Skeletal muscle tissue (tissue), 3 donors: ENCODE measurements at regions not wholly inside any gene's neighbourhood (a gene's known extent, or its start where the extent isn't known, plus 50 kb on each side); places are given as distances from the start of the nearest gene placed in this dataset.

ENCODE experiments used
- H3K27ac ChIP-seq: one replicate; pipeline ENCODE4 v1.7.0; 2013; ENCODE audit warnings: mild to moderate bottlenecking, low read depth, low read length, inconsistent platforms
- H3K27me3 ChIP-seq, 3 donors: one replicate each; pipeline ENCODE4 v1.7.0; 2013; ENCODE audit warnings: low read length in 3 of 3; ENCODE audit not compliant: control insufficient read depth in 3 of 3, insufficient read depth in 3 of 3
- H3K36me3 ChIP-seq, 3 donors: one replicate each; pipeline ENCODE4 v1.7.0; 2013; ENCODE audit warnings: low read length in 3 of 3; ENCODE audit not compliant: control insufficient read depth in 3 of 3, insufficient read depth in 3 of 3
- H3K4me1 ChIP-seq, 3 donors: one replicate each; pipeline ENCODE4 v1.7.0; 2013; ENCODE audit warnings: low read length in 3 of 3, mild to moderate bottlenecking in 3 of 3; ENCODE audit not compliant: control insufficient read depth in 3 of 3, insufficient read depth in 3 of 3
- H3K4me3 ChIP-seq, 3 donors: one replicate each; pipeline ENCODE4 v1.7.0; 2013; ENCODE audit warnings: low read length in 3 of 3
- H3K9ac ChIP-seq, 3 donors: one replicate each; pipeline ENCODE4 v1.7.0; 2013; ENCODE audit warnings: low read length in 3 of 3, mild to moderate bottlenecking in 3 of 3, moderate library complexity in 2 of 3, low read depth in 1 of 3
- H3K9me3 ChIP-seq, 3 donors: one replicate each; pipeline ENCODE4 v1.7.0; 2013; ENCODE audit warnings: low read length in 3 of 3; ENCODE audit not compliant: control insufficient read depth in 3 of 3
- donor health status: Osteomylitis.

- no peak overlapping the region for H3K27ac ChIP-seq
These were observed 532.4 kb upstream of the GBE1 start for GRCh38 chr3:82293867-82294266.

GRCh38 chr3:82293435-82293834 is 532.0 kb upstream of the GBE1 start:
- H3K27ac ChIP-seq, result no peak overlapping the region
- no peaks in the 10 kb centered on the region for H3K9me3 ChIP-seq
- no peaks in the 10 kb centered on the region for H3K36me3 ChIP-seq
- H3K27me3 ChIP-seq, result no peaks in the 10 kb centered on the region
- no peak overlapping the region for H3K4me3 ChIP-seq
- no peaks in the 10 kb centered on the region for H3K4me1 ChIP-seq
- no peak overlapping the region for H3K9ac ChIP-seq

More at GRCh38 chr3:82293867-82294266, 532.4 kb upstream of the GBE1 start:
- no peaks in the 10 kb centered on the region for H3K4me1 ChIP-seq
- H3K9me3 ChIP-seq, result no peaks in the 10 kb centered on the region
- no peaks in the 10 kb centered on the region for H3K27me3 ChIP-seq
- no peak overlapping the region for H3K9ac ChIP-seq
- H3K36me3 ChIP-seq, result no peaks in the 10 kb centered on the region
- no peak overlapping the region for H3K4me3 ChIP-seq

GRCh38 chr3:82287562-82287961 is 526.1 kb upstream of the GBE1 start:
- Histone ChIP-seq H3K9ac (no peak overlapping the region), H3K4me1 (no peaks in the 10 kb centered on the region), H3K4me3 (no peak overlapping the region), H3K27ac (no peak overlapping the region), H3K9me3 (no peaks in the 10 kb centered on the region), H3K36me3 (no peaks in the 10 kb centered on the region), H3K27me3 (no peaks in the 10 kb centered on the region)

- H3K4me1 ChIP-seq, result no peaks in the 10 kb centered on the region
- no peak overlapping the region for H3K4me3 ChIP-seq
- H3K9ac ChIP-seq, result no peak overlapping the region
- H3K27ac ChIP-seq, result no peak overlapping the region
- H3K9me3 ChIP-seq, result no peaks in the 10 kb centered on the region
- H3K27me3 ChIP-seq, result no peaks in the 10 kb centered on the region
- H3K36me3 ChIP-seq, result no peaks in the 10 kb centered on the region
These were observed 519.8 kb upstream of the GBE1 start for GRCh38 chr3:82281205-82281604.

GRCh38 chr3:82276992-82277391 is 515.5 kb upstream of the GBE1 start:
- no peak overlapping the region for H3K4me3 ChIP-seq
- H3K9me3 ChIP-seq, result no peaks in the 10 kb centered on the region
- H3K4me1 ChIP-seq, result no peaks in the 10 kb centered on the region
- H3K27me3 ChIP-seq, result no peaks in the 10 kb centered on the region
- no peak overlapping the region for H3K9ac ChIP-seq
- H3K36me3 ChIP-seq, result no peaks in the 10 kb centered on the region
- no peak overlapping the region for H3K27ac ChIP-seq

- H3K9ac ChIP-seq, result no peak overlapping the region
- H3K4me1 ChIP-seq, result no peaks in the 10 kb centered on the region
- no peaks in the 10 kb centered on the region for H3K27me3 ChIP-seq
- H3K36me3 ChIP-seq, result no peaks in the 10 kb centered on the region
- no peaks in the 10 kb centered on the region for H3K9me3 ChIP-seq
- H3K4me3 ChIP-seq, result no peak overlapping the region
- no peak overlapping the region for H3K27ac ChIP-seq
These were observed 513.5 kb upstream of the GBE1 start for GRCh38 chr3:82274897-82275296.

- H3K4me3 ChIP-seq, result no peak overlapping the region
- H3K4me1 ChIP-seq, result no peaks in the 10 kb centered on the region
- no peaks in the 10 kb centered on the region for H3K36me3 ChIP-seq
- no peaks in the 10 kb centered on the region for H3K27me3 ChIP-seq
- H3K9ac ChIP-seq, result no peak overlapping the region
- no peak overlapping the region for H3K27ac ChIP-seq
- H3K9me3 ChIP-seq, result peaks cover 0 to 3% (median 0%) of the 10 kb centered on the region in 3 donors
These were observed 504.3 kb upstream of the GBE1 start for GRCh38 chr3:82265747-82266146.

GRCh38 chr3:82262193-82262592 is 500.7 kb upstream of the GBE1 start:
- no peaks in the 10 kb centered on the region for H3K9me3 ChIP-seq

GRCh38 chr3:82261637-82262036 is 500.2 kb upstream of the GBE1 start:
- H3K9ac ChIP-seq, result no peak overlapping the region
- H3K4me1 ChIP-seq, result no peaks in the 10 kb centered on the region
- no peaks in the 10 kb centered on the region for H3K27me3 ChIP-seq
- H3K27ac ChIP-seq, result no peak overlapping the region
- no peaks in the 10 kb centered on the region for H3K36me3 ChIP-seq
- H3K9me3 ChIP-seq, result no peaks in the 10 kb centered on the region
- H3K4me3 ChIP-seq, result no peak overlapping the region

More at GRCh38 chr3:82262193-82262592, 500.7 kb upstream of the GBE1 start:
- H3K36me3 ChIP-seq, result no peaks in the 10 kb centered on the region
- H3K4me3 ChIP-seq, result no peak overlapping the region
- no peaks in the 10 kb centered on the region for H3K27me3 ChIP-seq
- no peak overlapping the region for H3K9ac ChIP-seq
- H3K4me1 ChIP-seq, result no peaks in the 10 kb centered on the region
- no peak overlapping the region for H3K27ac ChIP-seq

- Histone ChIP-seq H3K27ac (no peak overlapping the region), H3K36me3 (no peaks in the 10 kb centered on the region), H3K27me3 (no peaks in the 10 kb centered on the region), H3K9me3 (no peaks in the 10 kb centered on the region), H3K4me1 (no peaks in the 10 kb centered on the region), H3K4me3 (no peak overlapping the region), H3K9ac (no peak overlapping the region)
These were observed 499.6 kb upstream of the GBE1 start for GRCh38 chr3:82261013-82261412.

- Histone ChIP-seq H3K4me3 (no peak overlapping the region), H3K27me3 (no peaks in the 10 kb centered on the region), H3K9ac (no peak overlapping the region), H3K9me3 (no peaks in the 10 kb centered on the region), H3K27ac (no peak overlapping the region), H3K4me1 (no peaks in the 10 kb centered on the region), H3K36me3 (no peaks in the 10 kb centered on the region)
These were observed 498.5 kb upstream of the GBE1 start for GRCh38 chr3:82259994-82260393.
